DOHH2 (cell line): ENCODE measurements at regions not wholly inside any gene's neighbourhood (a gene's known extent, or its start where the extent isn't known, plus 50 kb on each side); places are given as distances from the start of the nearest gene placed in this dataset.

ENCODE experiments used
- H3F3A ChIP-seq: fragments of 200-600 bp; sonication (generic), shearing (Covaris generic); 2 replicates; pipeline ENCODE4 v1.6.0; 2016; ENCODE audit warnings: antibody characterized with exemption, mild to moderate bottlenecking; ENCODE audit not compliant: control insufficient read depth, insufficient read depth
- H3K27ac ChIP-seq: fragments of 200-600 bp; sonication (generic); 2 replicates; pipeline ENCODE4 v1.5.1; 2014; ENCODE audit warnings: low read depth, mild to moderate bottlenecking, low read length, moderate library complexity
- H3K27me3 ChIP-seq: fragments of 200-600 bp; sonication (generic); 2 replicates; pipeline ENCODE4 v1.6.1; 2014; ENCODE audit warnings: mild to moderate bottlenecking, low read length, mixed read lengths; ENCODE audit not compliant: control insufficient read depth
- H3K36me3 ChIP-seq: fragments of 200-600 bp; sonication (generic); 2 replicates; pipeline ENCODE4 v1.6.1; 2014; ENCODE audit warnings: mild to moderate bottlenecking, low read length, moderate library complexity, mixed read lengths; ENCODE audit not compliant: control insufficient read depth
- H3K4me1 ChIP-seq: fragments of 200-600 bp; sonication (generic); 2 replicates; pipeline ENCODE4 v1.6.1; 2014; ENCODE audit warnings: mild to moderate bottlenecking, low read length, mixed read lengths; ENCODE audit not compliant: control insufficient read depth
- H3K4me2 ChIP-seq: fragments of 200-600 bp; sonication (generic); 2 replicates; pipeline ENCODE4 v1.6.0; 2014; ENCODE audit warnings: mild to moderate bottlenecking, low read length, moderate library complexity
- H3K4me3 ChIP-seq: fragments of 200-600 bp; sonication (generic); 2 replicates; pipeline ENCODE4 v1.5.1; 2014; ENCODE audit warnings: mild to moderate bottlenecking, low read length, mixed read lengths
- H3K79me2 ChIP-seq: fragments of 200-600 bp; sonication (generic); 2 replicates; pipeline ENCODE4 v1.6.1; 2014; ENCODE audit warnings: mild to moderate bottlenecking, low read length, mixed read lengths; ENCODE audit not compliant: control insufficient read depth
- H3K9me2 ChIP-seq: fragments of 200-600 bp; sonication (generic); replicated peaks from 2 replicates; pipeline ENCODE4 v1.6.1; 2014; ENCODE audit warnings: mild to moderate bottlenecking, low read length, mixed read lengths; ENCODE audit not compliant: control insufficient read depth
- H3K9me3 ChIP-seq: fragments of 200-600 bp; sonication (generic); 2 replicates; pipeline ENCODE4 v1.6.1; 2014; ENCODE audit warnings: antibody characterized with exemption, low read length, mixed read lengths; ENCODE audit not compliant: control insufficient read depth, insufficient read depth
- H4K20me1 ChIP-seq: fragments of 200-600 bp; sonication (generic); 2 replicates; pipeline ENCODE4 v1.6.0; 2014; ENCODE audit warnings: low read depth, mild to moderate bottlenecking, antibody characterized with exemption, low read length, moderate library complexity; ENCODE audit not compliant: control insufficient read depth, insufficient read depth
- CTCF ChIP-seq: fragments of 200-600 bp; sonication (generic); IDR thresholded peaks from one replicate; pipeline ENCODE4 v1.5.1; 2014; ENCODE audit warnings: antibody characterized with exemption, mild to moderate bottlenecking, low read depth, low read length; ENCODE audit not compliant: poor library complexity, severe bottlenecking
- EZH2phosphoT487 ChIP-seq: fragments of 200-600 bp; sonication (generic); IDR thresholded peaks from 2 replicates; pipeline ENCODE4 v1.6.1; 2017; ENCODE audit warnings: borderline replicate concordance, mild to moderate bottlenecking, antibody characterized with exemption, low read length, moderate library complexity, mixed read lengths

GRCh38 chr4:59240011-59240410 lies 1960.1 kb upstream of the ADGRL3 start:
- Histone ChIP-seq H4K20me1 (no peaks in the 10 kb centered on the region), H3K27ac (no peak overlapping the region), H3K9me3 (no peaks in the 10 kb centered on the region; the same call in 1 of the 2 replicates), H3K27me3 (no peaks in the 10 kb centered on the region), H3K79me2 (no peaks in the 10 kb centered on the region), H3K36me3 (no peaks in the 10 kb centered on the region), H3K4me1 (no peaks in the 10 kb centered on the region), H3K4me3 (no peak overlapping the region), H3K9me2 (no peaks in the 10 kb centered on the region), H3F3A (no peaks in the 10 kb centered on the region), H3K4me2 (no peak overlapping the region)
- TF ChIP-seq EZH2phosphoT487, result no peak
- TF ChIP-seq CTCF, result no peak

- no peaks in the 10 kb centered on the region for H4K20me1 ChIP-seq
- no peaks in the 10 kb centered on the region for H3K4me1 ChIP-seq
- H3K27me3 ChIP-seq, result no peaks in the 10 kb centered on the region
- H3K9me3 ChIP-seq, result no peaks in the 10 kb centered on the region; the same call in 1 of the 2 replicates
- H3K9me2 ChIP-seq, result no peaks in the 10 kb centered on the region
- no peaks in the 10 kb centered on the region for H3K79me2 ChIP-seq
- H3K4me2 ChIP-seq, result no peak overlapping the region
- no peak for TF ChIP-seq CTCF
- TF ChIP-seq EZH2phosphoT487, result no peak
- H3K4me3 ChIP-seq, result no peak overlapping the region
- H3K36me3 ChIP-seq, result no peaks in the 10 kb centered on the region
- H3F3A ChIP-seq, result no peaks in the 10 kb centered on the region
- no peak overlapping the region for H3K27ac ChIP-seq
Observed at GRCh38 chr4:59243038-59243437, 1957.1 kb upstream of the ADGRL3 start.

GRCh38 chr4:59247032-59247431 lies 1953.1 kb upstream of the ADGRL3 start:
- Histone ChIP-seq H3F3A (no peaks in the 10 kb centered on the region), H3K9me3 (no peaks in the 10 kb centered on the region), H3K4me3 (no peak overlapping the region), H3K9me2 (no peaks in the 10 kb centered on the region), H3K27me3 (no peaks in the 10 kb centered on the region), H3K36me3 (no peaks in the 10 kb centered on the region), H4K20me1 (no peaks in the 10 kb centered on the region), H3K4me2 (no peak overlapping the region), H3K4me1 (no peaks in the 10 kb centered on the region), H3K79me2 (no peaks in the 10 kb centered on the region), H3K27ac (no peak overlapping the region)
- TF ChIP-seq CTCF (peak; percentile 15), EZH2phosphoT487 (no peak)

GRCh38 chr4:59248313-59248712 lies 1951.8 kb upstream of the ADGRL3 start:
- Histone ChIP-seq H3K9me3 (no peaks in the 10 kb centered on the region), H3K4me3 (no peak overlapping the region), H3K9me2 (no peaks in the 10 kb centered on the region), H3K36me3 (no peaks in the 10 kb centered on the region), H4K20me1 (no peaks in the 10 kb centered on the region), H3K79me2 (no peaks in the 10 kb centered on the region), H3K27me3 (no peaks in the 10 kb centered on the region), H3F3A (no peaks in the 10 kb centered on the region), H3K4me1 (no peaks in the 10 kb centered on the region), H3K4me2 (no peak overlapping the region), H3K27ac (no peak overlapping the region)
- no peak for TF ChIP-seq CTCF
- TF ChIP-seq EZH2phosphoT487, result no peak
